GM21786 (cell line): ENCODE measurements at regions not wholly inside any gene's neighbourhood (a gene's known extent, or its start where the extent isn't known, plus 50 kb on each side); places are given as distances from the start of the nearest gene placed in this dataset.
"Not testable (repeated sequence)": the region's sequence is repeated elsewhere in the genome, so short reads cannot be mapped to it uniquely, and the experiment has no call there.

Experiments used
- ATAC-seq: cut with Tn5 transposase; IDR thresholded peaks from one replicate; pipeline ENCODE4 v1.9.1; 2021; ENCODE audit not compliant: unreplicated experiment

DNA sequence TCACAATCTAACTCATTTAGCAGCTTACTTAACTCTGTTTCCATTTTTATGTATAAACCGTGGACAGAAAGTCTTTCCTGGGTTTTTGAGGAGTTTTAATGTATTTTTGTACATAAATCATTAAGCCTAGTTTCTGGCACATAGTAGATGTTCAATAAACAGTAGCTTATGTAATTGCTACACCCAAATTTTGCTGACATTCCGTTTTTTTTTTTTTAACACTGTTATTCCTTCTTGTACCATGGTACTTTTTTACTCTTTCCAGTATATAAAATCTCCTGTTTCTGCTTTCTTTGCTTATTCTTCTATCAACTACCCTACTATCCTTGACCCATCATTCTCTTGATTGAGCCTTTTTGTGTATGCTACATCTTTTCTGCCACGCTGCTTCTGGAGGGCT lies 1151.3 kb upstream of the CRIM1 start:
- no peak for ATAC-seq

- no peak for ATAC-seq
Observed at GRCh38 chr2:35199298-35199697, 1156.3 kb upstream of the CRIM1 start.

DNA sequence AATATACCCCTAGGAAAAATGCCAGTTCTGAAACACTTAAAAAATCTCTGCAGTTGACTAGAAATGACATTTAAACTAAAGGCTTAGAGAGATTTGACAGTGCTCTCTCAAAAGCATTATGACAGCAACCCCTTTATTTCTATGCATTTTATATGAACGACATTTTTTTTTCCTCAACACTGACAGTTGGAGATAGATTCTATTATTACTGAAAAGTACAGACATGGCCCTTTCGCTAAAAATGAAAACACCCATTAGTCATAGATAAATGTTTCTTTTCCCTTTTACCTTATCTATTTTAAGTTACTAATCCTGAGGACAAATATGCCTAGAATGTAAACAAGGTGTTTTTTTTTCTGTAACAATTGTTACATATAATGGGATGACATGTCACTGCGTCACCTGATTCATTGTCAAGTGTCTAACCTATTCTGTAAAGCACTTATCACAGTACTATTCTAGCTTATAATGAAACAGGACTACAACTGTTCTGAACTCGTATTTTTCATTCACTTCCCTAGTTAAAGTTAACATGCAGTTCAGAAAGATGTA lies 1169.6 kb upstream of the CRIM1 start:
- ATAC-seq: no peak

DNA sequence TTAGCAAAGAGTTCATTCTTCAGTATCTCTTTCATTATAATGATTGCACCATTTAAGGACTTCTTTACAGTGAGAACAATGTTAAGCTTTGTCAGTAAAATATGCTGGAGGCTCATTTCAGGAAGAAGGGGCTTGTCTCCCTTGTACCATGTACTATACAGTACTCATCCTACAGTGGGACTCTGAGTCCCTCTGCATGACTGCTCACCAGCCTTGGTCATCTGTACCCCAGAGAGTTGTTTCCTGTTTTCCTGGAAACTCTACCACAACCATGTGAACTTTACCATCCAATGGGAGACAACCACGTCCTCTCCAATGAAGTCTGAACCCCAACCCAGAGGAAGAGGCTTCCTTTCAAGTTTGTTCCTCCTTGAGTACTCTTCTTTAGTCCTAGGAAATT lies 1171.1 kb upstream of the CRIM1 start:
- ATAC-seq: no peak

GRCh38 chr2:35176726-35177125 lies 1178.9 kb upstream of the CRIM1 start:
- not testable (repeated sequence) for ATAC-seq

DNA sequence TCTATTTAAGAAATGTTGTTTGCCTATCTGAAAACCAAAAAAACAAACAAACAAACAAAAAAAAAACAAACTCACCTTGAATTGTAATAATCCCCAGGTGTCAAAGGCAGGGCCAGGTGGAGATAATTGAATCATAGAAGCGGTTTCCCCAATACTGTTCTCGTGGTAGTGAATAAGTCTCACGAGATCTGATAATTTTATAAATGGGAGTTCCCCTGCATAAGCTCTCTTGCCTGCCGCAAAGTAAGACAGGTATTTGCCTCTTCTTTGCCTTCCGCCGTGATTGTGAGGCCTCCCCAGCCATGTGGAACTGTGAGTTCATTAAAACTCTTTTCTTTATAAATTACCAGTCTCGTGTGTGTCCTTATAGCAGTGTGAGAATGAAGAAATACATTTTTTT lies 1180.7 kb upstream of the CRIM1 start:
- ATAC-seq: no peak

- no peak for ATAC-seq
Observed at GRCh38 chr2:35172687-35173086, 1182.9 kb upstream of the CRIM1 start.

DNA sequence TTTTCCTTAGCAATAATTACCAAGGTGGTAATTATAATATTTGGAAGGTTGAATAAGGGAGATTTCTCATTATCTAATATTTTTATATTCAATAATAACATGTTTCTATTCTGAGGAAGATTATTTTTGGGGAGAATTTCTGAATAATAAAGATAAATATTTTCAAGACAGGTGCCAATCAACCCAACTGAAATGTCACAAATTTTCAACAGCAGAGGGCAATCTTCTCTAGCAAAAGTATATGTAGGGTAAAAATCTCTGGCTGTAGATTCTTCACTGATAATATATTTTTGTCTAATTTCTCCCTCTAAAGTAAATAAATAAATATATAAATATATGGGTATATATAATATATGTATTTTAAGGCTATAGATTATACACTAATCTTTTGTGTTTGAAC lies 1187.2 kb upstream of the CRIM1 start:
- ATAC-seq: no peak

DNA sequence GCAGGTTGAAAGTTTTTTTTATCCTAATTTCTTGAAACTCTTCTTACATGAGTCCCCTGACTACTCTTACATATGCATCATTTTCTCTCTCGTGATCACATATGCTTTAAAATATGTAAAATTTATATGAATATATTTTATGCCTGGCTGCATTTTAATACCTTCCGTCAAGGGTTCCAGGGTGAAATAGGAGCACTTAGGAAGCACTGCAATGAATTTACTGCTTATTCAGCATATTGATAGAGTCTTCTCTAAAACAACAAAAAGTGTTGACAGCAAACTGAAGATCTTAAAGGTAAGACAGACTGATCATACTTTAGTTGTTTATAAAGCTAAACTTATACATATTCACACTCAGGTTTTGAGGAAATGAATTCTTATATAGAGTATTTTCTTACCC lies 1191.6 kb upstream of the CRIM1 start:
- ATAC-seq: no peak

DNA sequence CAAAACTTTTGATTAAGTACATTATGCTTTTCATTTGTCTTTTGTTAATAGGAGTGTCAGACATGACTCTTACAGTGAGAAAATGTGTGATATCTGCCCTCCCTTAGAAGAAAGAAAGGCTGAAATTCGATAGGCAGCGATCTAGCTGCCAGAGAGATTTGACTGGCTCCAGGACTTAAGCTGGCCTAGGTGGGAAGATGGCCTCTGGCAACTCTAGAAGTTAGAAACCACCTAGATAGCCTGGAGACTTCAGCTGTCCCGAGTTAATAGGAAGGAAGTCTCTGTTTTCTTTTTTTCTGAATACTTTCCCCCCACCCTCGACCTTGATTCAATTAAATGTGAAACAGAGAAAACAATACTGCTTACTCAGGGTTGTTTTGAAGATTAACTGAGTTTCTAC lies 1194.7 kb upstream of the CRIM1 start:
- ATAC-seq: no peak

GRCh38 chr2:35125871-35126270 lies 1229.7 kb upstream of the CRIM1 start:
- ATAC-seq: no peak

- ATAC-seq: no peak
Observed at GRCh38 chr2:35125278-35125677, 1230.3 kb upstream of the CRIM1 start.

DNA sequence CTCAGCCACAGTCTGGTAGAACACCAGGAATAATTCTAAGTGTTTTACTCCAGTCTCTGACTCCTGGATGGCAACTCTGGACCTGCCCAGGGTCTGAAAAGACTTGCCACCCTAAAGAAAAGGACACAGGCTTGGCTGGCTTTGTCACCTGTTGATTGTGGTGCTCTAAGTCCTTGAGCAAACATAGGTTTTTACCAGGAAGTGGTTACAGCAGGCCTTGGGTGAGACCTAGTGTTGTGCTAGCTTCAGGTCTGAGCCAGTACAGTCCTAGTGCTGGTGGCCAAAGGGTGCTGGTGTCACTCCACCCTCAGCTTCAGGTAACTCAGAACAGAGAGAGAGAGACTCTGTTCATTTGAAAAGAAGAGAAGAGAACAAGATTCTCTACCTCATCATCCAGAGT lies 1239.4 kb upstream of the CRIM1 start:
- no peak for ATAC-seq

GRCh38 chr2:35114765-35115164 lies 1240.8 kb upstream of the CRIM1 start:
- ATAC-seq: no peak

- not testable (repeated sequence) for ATAC-seq
Observed at GRCh38 chr2:35112367-35112766, 1243.2 kb upstream of the CRIM1 start.

- no peak for ATAC-seq
Observed at GRCh38 chr2:35104309-35104708, 1251.3 kb upstream of the CRIM1 start.

DNA sequence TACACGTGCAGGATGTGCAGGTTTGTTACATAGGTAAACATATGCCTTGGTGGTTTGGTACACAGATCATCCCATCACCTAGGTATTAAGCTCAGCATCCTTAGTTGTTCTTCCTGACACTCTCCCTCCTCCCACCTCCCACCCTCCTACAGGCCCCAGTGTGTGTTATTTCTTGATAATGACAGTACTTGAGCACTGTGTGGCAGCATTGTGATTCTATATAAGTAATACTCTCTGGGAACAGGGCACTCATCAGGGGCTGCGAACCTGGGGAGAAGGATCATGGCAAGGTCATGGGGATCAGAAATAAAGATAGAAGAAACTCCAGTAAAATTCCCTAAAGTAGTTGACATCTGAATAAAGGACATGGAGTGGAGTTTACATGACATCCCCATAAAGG lies 1256.2 kb upstream of the CRIM1 start:
- no peak for ATAC-seq

- ATAC-seq: no peak
Observed at GRCh38 chr2:35082072-35082471, 1273.5 kb upstream of the CRIM1 start.

DNA sequence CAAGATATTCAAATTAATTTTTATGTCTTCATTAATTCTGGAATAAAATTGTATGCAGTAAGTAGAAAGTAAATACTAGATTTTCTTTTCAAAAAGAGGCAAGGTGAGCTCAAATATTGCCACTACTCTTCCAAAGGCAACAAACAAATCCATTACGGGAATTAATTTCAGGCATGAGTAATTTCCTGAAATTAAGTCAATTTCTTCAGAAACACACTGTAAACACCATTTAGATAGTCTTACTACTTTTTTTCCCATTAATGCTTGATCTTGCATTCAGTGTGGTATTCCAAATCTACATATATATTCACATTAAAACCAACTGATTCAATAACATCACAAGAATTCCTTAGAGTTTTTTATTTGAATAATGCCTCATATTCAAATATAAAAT lies 1274.0 kb upstream of the CRIM1 start:
- ATAC-seq: no peak

DNA sequence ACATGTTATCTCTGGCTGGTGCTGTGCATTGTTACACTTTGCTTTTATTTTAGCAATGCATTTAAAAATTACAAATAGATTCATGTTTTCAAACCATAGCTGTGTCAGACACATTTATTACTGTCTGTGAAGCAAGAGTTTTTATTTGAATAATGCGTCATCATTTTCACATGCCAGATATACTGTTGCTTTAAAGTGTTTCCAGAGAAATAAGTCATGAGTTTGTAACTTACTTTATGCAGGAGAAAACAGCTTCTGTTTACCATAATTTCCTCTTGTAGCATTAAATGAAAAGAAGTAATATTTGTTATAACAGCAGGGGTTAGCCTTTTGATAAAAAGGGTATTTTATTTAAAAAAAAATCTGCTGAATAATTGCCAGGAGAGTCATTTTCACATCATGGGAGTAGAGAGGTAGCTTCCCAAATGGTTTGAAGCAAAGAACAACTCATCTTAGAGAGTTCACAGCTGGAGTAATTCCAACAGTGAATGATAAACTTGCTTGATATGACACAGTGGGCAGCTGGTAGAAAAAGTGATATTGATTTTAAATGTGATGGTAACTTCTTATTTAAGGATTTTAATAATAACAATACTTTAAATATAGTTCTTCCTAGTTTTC lies 1274.5 kb upstream of the CRIM1 start:
- ATAC-seq: no peak

DNA sequence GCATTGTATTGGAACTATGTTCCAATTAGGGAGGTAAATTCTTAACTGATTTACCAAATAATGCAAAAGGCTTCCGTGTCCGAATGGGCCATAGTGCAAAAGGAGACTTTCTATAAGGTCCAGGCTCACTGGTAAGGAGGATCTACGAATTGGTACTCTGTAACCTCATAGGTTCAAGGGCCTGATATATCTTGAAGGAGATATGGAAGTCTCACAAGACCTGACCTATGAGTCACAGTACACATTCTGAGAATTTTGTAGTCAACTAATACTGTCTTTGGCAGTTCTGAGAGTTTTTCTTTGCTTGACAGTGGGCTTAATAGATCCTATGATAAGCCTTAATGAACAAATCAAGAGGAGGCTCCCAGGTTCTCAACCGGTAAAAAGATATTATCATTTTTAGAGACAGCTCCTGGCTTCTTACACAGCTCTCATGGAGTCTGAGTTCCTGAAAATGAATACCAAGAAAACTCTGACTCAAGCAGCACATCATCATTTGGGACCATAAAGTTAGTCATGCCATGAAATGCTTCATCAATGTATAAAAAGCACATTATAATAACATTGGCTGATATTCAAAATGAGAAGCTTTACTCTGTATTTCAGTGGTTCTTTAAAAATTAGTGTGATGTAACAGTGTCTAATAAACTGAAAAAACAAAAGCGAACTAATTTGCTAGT lies 1275.2 kb upstream of the CRIM1 start:
- ATAC-seq: no peak

- ATAC-seq: no peak
Observed at GRCh38 chr2:35067420-35067819, 1288.2 kb upstream of the CRIM1 start.

DNA sequence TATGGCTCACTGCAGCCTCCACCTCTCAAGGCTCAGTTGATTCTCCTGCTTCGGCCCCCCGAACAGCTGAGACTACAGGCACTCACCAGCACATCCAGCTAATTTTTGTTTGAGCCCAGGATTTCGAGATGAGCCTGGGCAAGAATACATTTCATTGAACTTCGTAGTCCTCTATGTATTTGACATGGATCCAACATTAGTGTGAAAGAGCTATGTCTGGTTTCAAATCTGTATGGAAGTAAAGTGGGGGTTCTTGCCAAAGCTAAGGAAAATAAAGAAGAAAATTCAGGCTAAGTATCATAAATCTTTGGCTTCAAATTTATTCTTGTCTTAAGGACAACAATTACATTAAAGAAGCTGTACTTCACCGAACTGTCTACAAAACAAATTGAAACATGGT lies 1291.7 kb upstream of the CRIM1 start:
- ATAC-seq: no peak
